ENCODE measurements at regions not wholly inside any gene's neighbourhood (a gene's known extent, or its start where the extent isn't known, plus 50 kb on each side); places are given as distances from the start of the nearest gene placed in this dataset.

- no peak for TF ChIP-seq ZFP3 (CRISPR knock-in tag; IDR thresholded peaks at IDR 0.05)
- no peak for TF ChIP-seq CSDC2 (CRISPR knock-in tag; IDR thresholded peaks at IDR 0.05)
- no peak for TF ChIP-seq ESRRG (CRISPR knock-in tag; IDR thresholded peaks at IDR 0.05)
- no peak for TF ChIP-seq RARB (CRISPR knock-in tag; IDR thresholded peaks at IDR 0.05)
- no peak for TF ChIP-seq CREB5 (CRISPR knock-in tag; IDR thresholded peaks at IDR 0.05; ENCODE audit: low read depth)
- no peak for TF ChIP-seq ISL1 (CRISPR knock-in tag; IDR thresholded peaks at IDR 0.05)
- no peak for TF ChIP-seq OSR1 (CRISPR knock-in tag; IDR thresholded peaks at IDR 0.05)
- no peak for TF ChIP-seq POU6F1 (CRISPR knock-in tag; IDR thresholded peaks at IDR 0.05; ENCODE audit: borderline replicate concordance, low read depth)
- no peak for TF ChIP-seq SNAI2 (CRISPR knock-in tag; IDR thresholded peaks at IDR 0.05)
- TF ChIP-seq ZFP30 (CRISPR knock-in tag; IDR thresholded peaks at IDR 0.05) = no peak
- no peak for TF ChIP-seq CSRNP3 (CRISPR knock-in tag; IDR thresholded peaks at IDR 0.05)
- TF ChIP-seq PATZ1 (CRISPR knock-in tag; IDR thresholded peaks at IDR 0.05; ENCODE audit: borderline replicate concordance) = no peak
- no peak for TF ChIP-seq ZNF565 (CRISPR knock-in tag; conservative IDR thresholded peaks at IDR 0.05; ENCODE audit: low read depth)
Observed at GRCh38 chr14:55849833-55850232, 268.4 kb upstream of the PELI2 start.

All from SK-N-SH treated with all-trans-retinoic acid at 6 μM for 48 hours (cell line).